ENCODE measurements at regions not wholly inside any gene's neighbourhood (a gene's known extent, or its start where the extent isn't known, plus 50 kb on each side); places are given as distances from the start of the nearest gene placed in this dataset.

DNA sequence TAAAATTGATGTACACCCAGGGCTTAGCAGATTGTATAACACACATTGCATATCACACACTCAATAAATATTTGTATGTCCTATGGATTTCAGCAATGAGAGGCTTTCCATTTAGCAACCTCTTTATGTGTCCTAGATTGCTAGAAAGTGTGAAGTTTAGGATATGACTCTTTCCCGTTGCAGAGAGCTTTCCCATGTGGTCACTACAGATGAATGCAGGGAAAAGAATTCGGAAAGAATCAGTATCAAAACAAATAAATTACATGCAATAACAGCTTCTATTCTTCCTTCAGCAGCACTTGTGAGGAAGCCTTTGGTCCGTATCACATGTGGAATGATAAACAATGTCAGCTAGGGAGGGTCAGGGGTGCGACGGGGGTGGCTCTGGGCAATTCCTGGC is 870.1 kb downstream of the C6orf118 start:
- WGBS, 2 donors: 39 to 47% methylated on average over 5 of the region's 5 CpGs
- TF ChIP-seq POLR2A (IDR thresholded peaks at IDR 0.05): no peak
- TF ChIP-seq EP300 (IDR thresholded peaks at IDR 0.05): no peak
- TF ChIP-seq, protein P1, sequence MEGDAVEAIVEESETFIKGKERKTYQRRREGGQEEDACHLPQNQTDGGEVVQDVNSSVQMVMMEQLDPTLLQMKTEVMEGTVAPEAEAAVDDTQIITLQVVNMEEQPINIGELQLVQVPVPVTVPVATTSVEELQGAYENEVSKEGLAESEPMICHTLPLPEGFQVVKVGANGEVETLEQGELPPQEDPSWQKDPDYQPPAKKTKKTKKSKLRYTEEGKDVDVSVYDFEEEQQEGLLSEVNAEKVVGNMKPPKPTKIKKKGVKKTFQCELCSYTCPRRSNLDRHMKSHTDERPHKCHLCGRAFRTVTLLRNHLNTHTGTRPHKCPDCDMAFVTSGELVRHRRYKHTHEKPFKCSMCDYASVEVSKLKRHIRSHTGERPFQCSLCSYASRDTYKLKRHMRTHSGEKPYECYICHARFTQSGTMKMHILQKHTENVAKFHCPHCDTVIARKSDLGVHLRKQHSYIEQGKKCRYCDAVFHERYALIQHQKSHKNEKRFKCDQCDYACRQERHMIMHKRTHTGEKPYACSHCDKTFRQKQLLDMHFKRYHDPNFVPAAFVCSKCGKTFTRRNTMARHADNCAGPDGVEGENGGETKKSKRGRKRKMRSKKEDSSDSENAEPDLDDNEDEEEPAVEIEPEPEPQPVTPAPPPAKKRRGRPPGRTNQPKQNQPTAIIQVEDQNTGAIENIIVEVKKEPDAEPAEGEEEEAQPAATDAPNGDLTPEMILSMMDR (IDR thresholded peaks at IDR 0.05): no peak
- no peaks in the 10 kb centered on the region for H3K36me3 ChIP-seq

DNA sequence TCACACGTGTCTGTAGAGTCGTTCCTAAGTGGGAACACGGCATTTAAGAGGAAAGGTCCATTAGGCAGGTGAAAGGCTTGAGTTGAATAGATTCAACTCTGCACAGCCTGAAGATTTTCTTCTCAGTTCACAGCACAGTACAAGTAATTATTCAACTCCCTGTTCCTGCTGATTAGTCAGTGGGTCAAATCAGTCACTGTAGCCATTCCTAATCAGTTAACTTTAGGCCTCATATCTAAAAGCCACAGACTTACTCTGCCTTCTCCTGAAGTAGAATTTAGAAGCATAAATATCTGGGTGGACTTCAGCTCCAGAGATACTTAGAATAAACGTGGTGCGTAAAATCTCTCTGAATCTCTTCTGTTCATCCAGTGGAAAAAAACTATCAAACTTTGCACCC is 872.4 kb downstream of the C6orf118 start:
- Histone ChIP-seq H3K4me1 (no peaks in the 10 kb centered on the region), H3K36me3 (no peaks in the 10 kb centered on the region), H3K27me3 (no peaks in the 10 kb centered on the region), H3K9me3 (no peaks in the 10 kb centered on the region), H3K27ac (no peak overlapping the region), H3K4me3 (no peak overlapping the region)
- no peak for DNase-seq (ENCODE audit: low spot score in 2 of 2)
- 89 to 98% methylated on average over 5 of the region's 5 CpGs for WGBS, 2 donors
- TF ChIP-seq EP300 (IDR thresholded peaks at IDR 0.05): no peak
- TF ChIP-seq, protein P1 (IDR thresholded peaks at IDR 0.05): no peak
- TF ChIP-seq POLR2A (IDR thresholded peaks at IDR 0.05): no peak

More for the DNA sequence above, 870.1 kb downstream of the C6orf118 start:
- no peaks in the 10 kb centered on the region for H3K27me3 ChIP-seq
- H3K4me1 ChIP-seq: no peaks in the 10 kb centered on the region
- peaks cover 0 to 14% (median 0%) of the 10 kb centered on the region in 4 donors for H3K9me3 ChIP-seq
- DNase-seq (ENCODE audit: low spot score in 2 of 2): no peak
- no peak overlapping the region for H3K27ac ChIP-seq
- no peak overlapping the region for H3K4me3 ChIP-seq

DNA sequence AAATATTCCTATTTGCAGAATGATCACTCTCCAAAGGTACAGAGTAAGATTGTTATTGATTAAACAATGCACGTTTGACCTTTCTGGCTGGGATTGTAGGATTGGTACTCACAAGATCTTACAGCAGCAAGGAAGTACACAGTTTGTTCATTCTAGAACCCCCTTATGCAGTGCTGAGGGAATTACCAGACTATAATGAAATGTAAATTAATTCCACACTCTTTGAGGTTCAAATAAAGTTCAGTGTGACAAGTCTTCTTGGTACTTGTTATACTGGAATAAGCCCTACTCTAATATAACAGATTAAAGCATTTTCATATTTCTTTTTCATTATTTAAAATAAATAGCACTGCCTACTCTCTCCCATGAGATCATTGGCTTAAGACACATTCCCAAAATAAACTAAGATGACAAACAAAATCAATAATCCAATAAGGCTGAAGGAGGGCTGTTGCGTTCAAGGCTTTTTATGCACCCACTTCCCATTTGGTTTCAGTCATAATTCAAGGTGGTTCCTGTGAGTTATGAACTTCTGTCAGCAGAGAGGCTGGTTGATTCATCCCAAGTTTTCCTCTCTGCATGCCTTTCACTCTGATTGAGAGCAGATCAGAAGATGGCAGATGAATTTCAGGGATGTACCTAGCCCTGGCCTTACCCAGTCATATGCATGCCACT is 881.5 kb downstream of the C6orf118 start:
- H3K27ac ChIP-seq: no peak overlapping the region
- no peaks in the 10 kb centered on the region for H3K36me3 ChIP-seq
- no peaks in the 10 kb centered on the region for H3K4me1 ChIP-seq
- TF ChIP-seq POLR2A (IDR thresholded peaks at IDR 0.05) (no peak), EP300 (IDR thresholded peaks at IDR 0.05) (no peak)
- TF ChIP-seq, protein P1 (IDR thresholded peaks at IDR 0.05): no peak
- no peak for DNase-seq (ENCODE audit: low spot score in 2 of 2)
- H3K9me3 ChIP-seq: peaks cover 0 to 15% (median 0%) of the 10 kb centered on the region in 4 donors
- no peak overlapping the region for H3K4me3 ChIP-seq
- no peaks in the 10 kb centered on the region for H3K27me3 ChIP-seq
- 68 to 69% methylated on average over 2 of the region's 2 CpGs for WGBS, 2 donors

DNA sequence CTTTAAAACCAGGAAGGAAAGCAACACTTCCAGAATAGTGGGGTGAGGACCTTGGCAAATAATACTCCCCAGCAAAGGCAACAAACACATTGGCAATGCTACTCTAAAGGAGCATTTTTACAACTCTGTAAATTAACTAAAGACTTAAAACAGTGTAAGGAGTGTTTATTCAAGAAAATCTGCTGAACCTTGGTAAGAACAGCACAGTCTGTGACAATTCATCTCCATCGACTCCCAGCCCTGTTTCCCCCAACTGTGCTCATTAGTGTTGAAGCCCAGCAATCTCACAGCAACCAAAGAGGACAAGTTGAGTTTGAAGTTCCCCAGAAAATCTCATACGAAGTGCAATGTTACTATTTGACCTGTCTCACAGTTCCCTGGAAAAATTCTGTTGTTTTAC is 884.9 kb downstream of the C6orf118 start:
- H3K4me3 ChIP-seq: no peak overlapping the region
- no peak for DNase-seq (ENCODE audit: low spot score in 2 of 2)
- H3K27ac ChIP-seq: no peak overlapping the region
- H3K36me3 ChIP-seq: no peaks in the 10 kb centered on the region
- TF ChIP-seq POLR2A (IDR thresholded peaks at IDR 0.05): no peak
- H3K9me3 ChIP-seq: peaks cover 0 to 31% (median 0%) of the 10 kb centered on the region in 4 donors
- no peaks in the 10 kb centered on the region for H3K27me3 ChIP-seq
- H3K4me1 ChIP-seq: no peaks in the 10 kb centered on the region
- 92 to 95% methylated on average over 2 of the region's 2 CpGs for WGBS, 2 donors

DNA sequence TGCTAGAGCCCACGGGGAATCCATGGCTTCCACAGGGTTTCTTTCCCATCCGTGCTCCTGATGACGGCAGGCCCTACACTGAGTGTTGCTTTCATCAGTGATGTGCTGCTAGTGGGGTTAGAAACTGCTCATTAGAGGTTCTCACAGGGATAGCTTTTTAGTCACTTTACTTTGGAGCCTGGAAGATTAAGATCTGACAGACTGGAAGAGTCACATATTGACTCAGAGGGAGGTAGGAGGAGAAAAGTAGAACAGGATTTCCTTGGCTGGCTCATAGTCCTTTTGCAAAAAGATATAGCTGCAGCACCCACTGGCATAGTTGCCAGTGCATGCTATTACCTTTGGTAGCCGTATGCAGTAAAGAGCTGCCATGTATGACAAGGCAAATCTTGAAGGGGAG is 890.3 kb downstream of the C6orf118 start:
- Histone ChIP-seq H3K4me1 (peaks cover 0 to 13% (median 3%) of the 10 kb centered on the region in 4 donors), H3K27me3 (no peaks in the 10 kb centered on the region), H3K4me3 (no peak overlapping the region), H3K36me3 (no peaks in the 10 kb centered on the region), H3K27ac (no peak overlapping the region), H3K9me3 (peaks cover 0 to 24% (median 0%) of the 10 kb centered on the region in 4 donors)
- TF ChIP-seq, protein P1 (IDR thresholded peaks at IDR 0.05): no peak
- TF ChIP-seq POLR2A (IDR thresholded peaks at IDR 0.05) (no peak), EP300 (IDR thresholded peaks at IDR 0.05) (no peak)
- WGBS, 2 donors: 72 to 81% methylated on average over 4 of the region's 4 CpGs
- DNase-seq (ENCODE audit: low spot score in 2 of 2): no peak

Measured in tibial nerve (tissue), 4 donors.